ENCODE measurements at regions not wholly inside any gene's neighbourhood (a gene's known extent, or its start where the extent isn't known, plus 50 kb on each side); places are given as distances from the start of the nearest gene placed in this dataset.

- TF ChIP-seq, protein P1, sequence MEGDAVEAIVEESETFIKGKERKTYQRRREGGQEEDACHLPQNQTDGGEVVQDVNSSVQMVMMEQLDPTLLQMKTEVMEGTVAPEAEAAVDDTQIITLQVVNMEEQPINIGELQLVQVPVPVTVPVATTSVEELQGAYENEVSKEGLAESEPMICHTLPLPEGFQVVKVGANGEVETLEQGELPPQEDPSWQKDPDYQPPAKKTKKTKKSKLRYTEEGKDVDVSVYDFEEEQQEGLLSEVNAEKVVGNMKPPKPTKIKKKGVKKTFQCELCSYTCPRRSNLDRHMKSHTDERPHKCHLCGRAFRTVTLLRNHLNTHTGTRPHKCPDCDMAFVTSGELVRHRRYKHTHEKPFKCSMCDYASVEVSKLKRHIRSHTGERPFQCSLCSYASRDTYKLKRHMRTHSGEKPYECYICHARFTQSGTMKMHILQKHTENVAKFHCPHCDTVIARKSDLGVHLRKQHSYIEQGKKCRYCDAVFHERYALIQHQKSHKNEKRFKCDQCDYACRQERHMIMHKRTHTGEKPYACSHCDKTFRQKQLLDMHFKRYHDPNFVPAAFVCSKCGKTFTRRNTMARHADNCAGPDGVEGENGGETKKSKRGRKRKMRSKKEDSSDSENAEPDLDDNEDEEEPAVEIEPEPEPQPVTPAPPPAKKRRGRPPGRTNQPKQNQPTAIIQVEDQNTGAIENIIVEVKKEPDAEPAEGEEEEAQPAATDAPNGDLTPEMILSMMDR (conservative IDR thresholded peaks at IDR 0.05; ENCODE audit: low read depth, low read length), result no peak
- TF ChIP-seq SMC3 (IDR thresholded peaks at IDR 0.05; ENCODE audit: low read depth, low read length) (no peak), BHLHE40 (IDR thresholded peaks at IDR 0.05; ENCODE audit: low read depth, low read length) (no peak), RFX5 (IDR thresholded peaks at IDR 0.05; ENCODE audit: low read depth, low read length) (no peak), POLR2A (IDR thresholded peaks at IDR 0.05; ENCODE audit: low read depth, low read length) (no peak), MAZ (IDR thresholded peaks at IDR 0.05; ENCODE audit: borderline replicate concordance, low read depth, low read length) (no peak), CEBPB (IDR thresholded peaks at IDR 0.05; ENCODE audit: low read depth, low read length) (no peak), CHD1 (IDR thresholded peaks at IDR 0.05; ENCODE audit: low read depth, low read length) (no peak), MXI1 (IDR thresholded peaks at IDR 0.05; ENCODE audit: borderline replicate concordance, low read depth, low read length) (no peak), RAD21 (IDR thresholded peaks at IDR 0.05; ENCODE audit: low read length) (no peak), NFE2L2 (IDR thresholded peaks at IDR 0.05; ENCODE audit: low read depth, low read length) (no peak), MAFK (IDR thresholded peaks at IDR 0.05; ENCODE audit: low read depth, low read length) (no peak)
- TF ChIP-seq, protein P2, sequence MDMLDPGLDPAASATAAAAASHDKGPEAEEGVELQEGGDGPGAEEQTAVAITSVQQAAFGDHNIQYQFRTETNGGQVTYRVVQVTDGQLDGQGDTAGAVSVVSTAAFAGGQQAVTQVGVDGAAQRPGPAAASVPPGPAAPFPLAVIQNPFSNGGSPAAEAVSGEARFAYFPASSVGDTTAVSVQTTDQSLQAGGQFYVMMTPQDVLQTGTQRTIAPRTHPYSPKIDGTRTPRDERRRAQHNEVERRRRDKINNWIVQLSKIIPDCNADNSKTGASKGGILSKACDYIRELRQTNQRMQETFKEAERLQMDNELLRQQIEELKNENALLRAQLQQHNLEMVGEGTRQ (IDR thresholded peaks at IDR 0.05; ENCODE audit: low read depth, low read length), result no peak
- TF ChIP-seq, protein P3, sequence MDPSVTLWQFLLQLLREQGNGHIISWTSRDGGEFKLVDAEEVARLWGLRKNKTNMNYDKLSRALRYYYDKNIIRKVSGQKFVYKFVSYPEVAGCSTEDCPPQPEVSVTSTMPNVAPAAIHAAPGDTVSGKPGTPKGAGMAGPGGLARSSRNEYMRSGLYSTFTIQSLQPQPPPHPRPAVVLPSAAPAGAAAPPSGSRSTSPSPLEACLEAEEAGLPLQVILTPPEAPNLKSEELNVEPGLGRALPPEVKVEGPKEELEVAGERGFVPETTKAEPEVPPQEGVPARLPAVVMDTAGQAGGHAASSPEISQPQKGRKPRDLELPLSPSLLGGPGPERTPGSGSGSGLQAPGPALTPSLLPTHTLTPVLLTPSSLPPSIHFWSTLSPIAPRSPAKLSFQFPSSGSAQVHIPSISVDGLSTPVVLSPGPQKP (IDR thresholded peaks at IDR 0.05; ENCODE audit: borderline replicate concordance, low read depth, low read length), result no peak
Measured at GRCh38 chr9:761793-762560, 79.5 kb upstream of the DMRT1 start.

All from IMR-90 (cell line).